ENCODE measurements at regions not wholly inside any gene's neighbourhood (a gene's known extent, or its start where the extent isn't known, plus 50 kb on each side); places are given as distances from the start of the nearest gene placed in this dataset.
A peak's percentile ranks its signal among the peaks of the same experiment; 100 is the strongest.

DNA sequence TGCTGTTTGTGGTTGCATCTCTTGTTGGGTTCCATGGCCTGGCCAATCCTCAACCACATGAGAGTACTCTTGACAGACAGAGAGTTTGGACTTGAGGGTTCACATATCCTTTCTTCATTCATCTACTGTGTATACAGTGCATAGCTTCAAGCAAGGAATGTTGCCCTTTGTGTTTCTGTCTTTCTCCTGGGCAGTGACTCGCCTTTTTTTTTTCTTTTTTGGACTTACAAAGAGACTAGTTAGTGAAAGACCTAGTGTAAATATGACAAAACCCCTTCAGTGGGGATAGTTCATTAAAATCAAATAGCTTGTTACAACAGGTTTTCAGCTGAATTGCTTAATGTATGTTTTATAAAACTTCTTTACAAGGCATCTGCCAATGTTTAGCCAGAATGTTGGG, 290.2 kb downstream of the FGFR2 start:
- H3K4me3 ChIP-seq (ENCODE audit: low read depth, low read length) = no peak overlapping the region
- TF ChIP-seq POLR2A (IDR thresholded peaks at IDR 0.05; ENCODE audit: extremely low read depth, insufficient read length) (no peak), MYC (IDR thresholded peaks at IDR 0.05; ENCODE audit: low read depth, low read length) (no peak)
- TF ChIP-seq, protein P1, sequence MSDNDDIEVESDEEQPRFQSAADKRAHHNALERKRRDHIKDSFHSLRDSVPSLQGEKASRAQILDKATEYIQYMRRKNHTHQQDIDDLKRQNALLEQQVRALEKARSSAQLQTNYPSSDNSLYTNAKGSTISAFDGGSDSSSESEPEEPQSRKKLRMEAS (IDR thresholded peaks at IDR 0.05; ENCODE audit: low read depth, low read length) = no peak
- TF ChIP-seq, protein P2, sequence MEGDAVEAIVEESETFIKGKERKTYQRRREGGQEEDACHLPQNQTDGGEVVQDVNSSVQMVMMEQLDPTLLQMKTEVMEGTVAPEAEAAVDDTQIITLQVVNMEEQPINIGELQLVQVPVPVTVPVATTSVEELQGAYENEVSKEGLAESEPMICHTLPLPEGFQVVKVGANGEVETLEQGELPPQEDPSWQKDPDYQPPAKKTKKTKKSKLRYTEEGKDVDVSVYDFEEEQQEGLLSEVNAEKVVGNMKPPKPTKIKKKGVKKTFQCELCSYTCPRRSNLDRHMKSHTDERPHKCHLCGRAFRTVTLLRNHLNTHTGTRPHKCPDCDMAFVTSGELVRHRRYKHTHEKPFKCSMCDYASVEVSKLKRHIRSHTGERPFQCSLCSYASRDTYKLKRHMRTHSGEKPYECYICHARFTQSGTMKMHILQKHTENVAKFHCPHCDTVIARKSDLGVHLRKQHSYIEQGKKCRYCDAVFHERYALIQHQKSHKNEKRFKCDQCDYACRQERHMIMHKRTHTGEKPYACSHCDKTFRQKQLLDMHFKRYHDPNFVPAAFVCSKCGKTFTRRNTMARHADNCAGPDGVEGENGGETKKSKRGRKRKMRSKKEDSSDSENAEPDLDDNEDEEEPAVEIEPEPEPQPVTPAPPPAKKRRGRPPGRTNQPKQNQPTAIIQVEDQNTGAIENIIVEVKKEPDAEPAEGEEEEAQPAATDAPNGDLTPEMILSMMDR (IDR thresholded peaks at IDR 0.05; ENCODE audit: low read depth, low read length) = no peak
- no peak for DNase-seq (ENCODE audit: low read depth)

DNA sequence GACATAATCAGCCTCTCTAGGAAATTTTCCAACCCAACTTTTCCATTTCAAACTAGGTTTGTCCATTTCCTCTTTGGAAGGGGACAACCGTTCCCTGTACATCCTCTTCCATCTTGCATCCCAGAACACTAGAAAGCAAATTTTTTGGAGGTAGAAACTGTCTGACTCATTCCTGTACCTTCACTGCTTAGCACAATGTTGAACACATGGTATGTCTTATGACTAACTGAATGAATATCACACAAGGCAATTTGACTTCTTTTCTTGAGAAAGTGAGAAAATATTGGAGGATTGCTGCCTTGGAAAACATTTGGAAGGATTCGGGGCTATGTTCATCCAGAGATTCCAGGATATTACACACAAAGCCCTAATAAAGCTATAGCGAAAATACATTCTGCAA, 289.1 kb downstream of the FGFR2 start:
- no peak overlapping the region for H3K4me3 ChIP-seq (ENCODE audit: low read depth, low read length)
- TF ChIP-seq, protein P2 (IDR thresholded peaks at IDR 0.05; ENCODE audit: low read depth, low read length) = no peak
- TF ChIP-seq, protein P1 (IDR thresholded peaks at IDR 0.05; ENCODE audit: low read depth, low read length) = no peak
- TF ChIP-seq POLR2A (IDR thresholded peaks at IDR 0.05; ENCODE audit: extremely low read depth, insufficient read length) (no peak), MYC (IDR thresholded peaks at IDR 0.05; ENCODE audit: low read depth, low read length) (no peak)
- DNase-seq (ENCODE audit: low read depth) = no peak

DNA sequence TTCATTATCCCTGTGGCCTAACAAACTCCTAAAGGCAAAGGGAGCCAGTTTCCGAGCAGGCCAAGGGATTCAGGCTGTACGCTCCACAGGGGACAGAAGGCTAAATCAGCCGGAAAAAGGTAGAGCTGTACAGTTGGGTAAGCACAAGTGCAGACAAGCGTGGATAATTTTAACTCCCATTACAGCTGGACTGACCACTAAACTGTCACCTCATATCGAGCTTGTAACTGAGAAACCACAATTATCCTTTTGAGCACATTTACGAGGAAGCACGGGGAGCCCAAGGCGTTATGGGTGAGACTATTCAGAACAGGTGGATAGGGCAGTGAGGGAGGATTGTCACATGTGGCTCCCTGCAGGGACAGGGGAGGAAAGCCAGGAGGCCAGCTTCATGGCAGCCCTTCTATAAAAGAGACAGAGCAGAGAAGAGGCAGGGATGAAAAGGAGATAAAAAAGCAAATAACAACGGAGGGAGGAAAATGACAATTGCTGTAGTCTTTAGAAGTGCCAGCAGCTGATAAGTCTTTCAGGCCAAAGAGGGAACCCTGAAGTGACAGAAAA, 288.0 kb downstream of the FGFR2 start:
- H3K4me3 ChIP-seq (ENCODE audit: low read depth, low read length) = no peak overlapping the region
- TF ChIP-seq, protein P1 (IDR thresholded peaks at IDR 0.05; ENCODE audit: low read depth, low read length) = no peak
- TF ChIP-seq POLR2A (IDR thresholded peaks at IDR 0.05; ENCODE audit: extremely low read depth, insufficient read length) (no peak), MYC (IDR thresholded peaks at IDR 0.05; ENCODE audit: low read depth, low read length) (no peak)
- TF ChIP-seq, protein P2 (IDR thresholded peaks at IDR 0.05; ENCODE audit: low read depth, low read length) = no peak
- peak; percentile 7 for DNase-seq (ENCODE audit: low read depth)

DNA sequence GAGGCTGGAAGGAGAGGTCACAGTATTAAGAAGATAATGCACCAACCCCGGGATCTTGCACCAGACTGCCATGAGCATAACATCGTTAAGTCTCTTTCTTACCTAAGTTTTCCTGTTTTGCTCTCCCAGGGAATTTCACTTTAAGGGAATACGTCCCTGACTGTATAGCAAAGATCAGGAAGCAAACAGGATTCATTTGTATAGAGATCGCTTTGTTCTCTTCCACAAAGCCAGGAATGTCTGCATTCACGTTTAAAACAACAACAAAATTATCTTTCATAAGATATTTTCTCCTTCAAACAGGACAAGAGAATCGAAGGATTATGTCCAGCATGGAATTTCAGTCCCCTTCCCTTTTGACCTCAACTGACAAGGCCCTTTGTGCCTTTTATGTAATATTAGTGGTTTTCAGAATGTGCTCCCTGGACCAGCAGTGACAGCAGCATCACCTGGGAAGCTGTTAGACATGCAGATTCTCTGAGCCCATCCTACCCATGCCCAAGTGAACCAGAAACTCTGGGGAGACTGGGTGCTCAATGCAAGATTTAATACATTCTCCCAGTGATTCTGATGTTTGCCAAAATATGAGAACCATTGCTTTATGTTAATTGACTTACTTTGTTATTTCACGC, 286.3 kb downstream of the FGFR2 start:
- DNase-seq (ENCODE audit: low read depth) = no peak
- TF ChIP-seq, protein P2 (IDR thresholded peaks at IDR 0.05; ENCODE audit: low read depth, low read length) = no peak
- TF ChIP-seq POLR2A (IDR thresholded peaks at IDR 0.05; ENCODE audit: extremely low read depth, insufficient read length) = no peak
- TF ChIP-seq, protein P1 (IDR thresholded peaks at IDR 0.05; ENCODE audit: low read depth, low read length) = no peak
- TF ChIP-seq MYC (IDR thresholded peaks at IDR 0.05; ENCODE audit: low read depth, low read length) = no peak
- H3K4me3 ChIP-seq (ENCODE audit: low read depth, low read length) = no peak overlapping the region

DNA sequence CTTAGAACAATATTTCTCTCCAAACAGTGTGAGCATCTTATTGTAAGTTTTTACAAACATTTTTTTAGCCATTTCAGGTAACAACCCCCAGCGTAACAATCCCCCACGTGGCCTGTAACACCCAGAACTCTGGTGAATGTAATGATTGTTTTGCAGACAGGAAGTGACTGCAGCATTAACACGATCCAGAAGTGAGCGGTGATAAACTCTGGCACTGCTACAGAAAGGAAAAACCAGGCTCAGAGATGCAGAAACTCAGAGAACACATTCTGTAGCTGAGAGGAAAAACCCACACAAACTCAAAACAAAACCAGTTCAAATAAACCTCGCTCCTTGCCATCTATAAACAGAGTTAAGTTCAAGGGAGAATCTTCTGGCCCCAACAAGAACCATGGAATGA, 285.7 kb downstream of the FGFR2 start:
- no peak overlapping the region for H3K4me3 ChIP-seq (ENCODE audit: low read depth, low read length)
- TF ChIP-seq, protein P2 (IDR thresholded peaks at IDR 0.05; ENCODE audit: low read depth, low read length) = no peak
- TF ChIP-seq MYC (IDR thresholded peaks at IDR 0.05; ENCODE audit: low read depth, low read length) (no peak), POLR2A (IDR thresholded peaks at IDR 0.05; ENCODE audit: extremely low read depth, insufficient read length) (no peak)
- TF ChIP-seq, protein P1 (IDR thresholded peaks at IDR 0.05; ENCODE audit: low read depth, low read length) = no peak
- no peak for DNase-seq (ENCODE audit: low read depth)
